K562 (cell line): ENCODE measurements at regions not wholly inside any gene's neighbourhood (a gene's known extent, or its start where the extent isn't known, plus 50 kb on each side); places are given as distances from the start of the nearest gene placed in this dataset.

Experiments used
- ARNT ChIP-seq, 2 experiments: fragments of 450-650 bp; IDR thresholded peaks; 2 replicates each; pipeline ENCODE4 v1.6.1; 2016; ENCODE audit warnings: mild to moderate bottlenecking in 1 of 2
- HNRNPH1 ChIP-seq: fragments of 200-400 bp; formaldehyde crosslinking; optimal IDR thresholded peaks from 2 replicates; pipeline ENCODE3; 2017; ENCODE audit warnings: low read depth, mild to moderate bottlenecking, low read length, moderate library complexity
- MBD2 ChIP-seq: sonication (generic); IDR thresholded peaks from 2 replicates; pipeline ENCODE4 v1.6.1; 2016; ENCODE audit warnings: low read depth, borderline replicate concordance
- NFE2 ChIP-seq: IDR thresholded peaks from 2 replicates; pipeline ENCODE4 v1.6.1; 2014; ENCODE audit warnings: antibody characterized with exemption, low read depth
- POLR2G ChIP-seq: fragments of 200-400 bp; formaldehyde crosslinking; IDR thresholded peaks from 2 replicates; pipeline ENCODE4 v1.6.1; 2017; ENCODE audit warnings: low read depth, mild to moderate bottlenecking, antibody characterized with exemption, low read length, moderate library complexity
- TAF9B ChIP-seq: fragments of 450-650 bp; IDR thresholded peaks from 2 replicates; pipeline ENCODE4 v1.6.1; 2018; ENCODE audit warnings: mild to moderate bottlenecking; ENCODE audit not compliant: partially characterized antibody
- TFE3 ChIP-seq: fragments of 450-650 bp; formaldehyde crosslinking; IDR thresholded peaks from 2 replicates; pipeline ENCODE4 v1.4.0; 2020; ENCODE audit warnings: mild to moderate bottlenecking, mixed read lengths
- TRIM25 ChIP-seq: fragments of 450-650 bp; IDR thresholded peaks from 2 replicates; pipeline ENCODE4 v1.7.0; 2016; ENCODE audit warnings: borderline replicate concordance
- ZNF263 ChIP-seq: sonication (generic); formaldehyde crosslinking; IDR thresholded peaks from 2 replicates; pipeline ENCODE4 v1.8.0; 2022; ENCODE audit warnings: mild to moderate bottlenecking, missing genetic modification reagents, borderline replicate concordance
- TF ChIP-seq, protein P1 (sequence below): fragments of 250-450 bp; sonication (Bioruptor Pico); IDR thresholded peaks from 2 replicates; pipeline ENCODE4 v1.8.0; 2022; ENCODE audit warnings: inconsistent platforms
- TF ChIP-seq, protein P2 (sequence below): sonication (generic); IDR thresholded peaks from 2 replicates; pipeline ENCODE4 v1.6.1; 2016
- TF ChIP-seq, protein P3 (sequence below): fragments of 250-450 bp; sonication (Bioruptor Pico); IDR thresholded peaks from 2 replicates; pipeline ENCODE4 v1.4.0; 2020; ENCODE audit warnings: mild to moderate bottlenecking, moderate library complexity
- TF ChIP-seq, protein P4 (sequence below): fragments of 250-450 bp; sonication (Bioruptor Pico); IDR thresholded peaks from 2 replicates; pipeline ENCODE4 v1.8.0; 2021; ENCODE audit warnings: borderline replicate concordance, mild to moderate bottlenecking, moderate library complexity; ENCODE audit not compliant: poor library complexity, severe bottlenecking
- TF ChIP-seq, protein P5 (sequence below): fragments of 250-450 bp; sonication (Bioruptor Pico); IDR thresholded peaks from 2 replicates; pipeline ENCODE4 v1.5.1; 2021; ENCODE audit warnings: mild to moderate bottlenecking

GRCh38 chr2:105669384-105669891, 75.3 kb upstream of the NCK2 start (continued):
- no peak for TF ChIP-seq MBD2
- 0 out of 4 replicates have a peak, but pooled peaks of 1 of the 2 experiments have one; percentile 37 for TF ChIP-seq ARNT (IDR thresholded peaks at IDR 0.05)
- TF ChIP-seq, protein P1, sequence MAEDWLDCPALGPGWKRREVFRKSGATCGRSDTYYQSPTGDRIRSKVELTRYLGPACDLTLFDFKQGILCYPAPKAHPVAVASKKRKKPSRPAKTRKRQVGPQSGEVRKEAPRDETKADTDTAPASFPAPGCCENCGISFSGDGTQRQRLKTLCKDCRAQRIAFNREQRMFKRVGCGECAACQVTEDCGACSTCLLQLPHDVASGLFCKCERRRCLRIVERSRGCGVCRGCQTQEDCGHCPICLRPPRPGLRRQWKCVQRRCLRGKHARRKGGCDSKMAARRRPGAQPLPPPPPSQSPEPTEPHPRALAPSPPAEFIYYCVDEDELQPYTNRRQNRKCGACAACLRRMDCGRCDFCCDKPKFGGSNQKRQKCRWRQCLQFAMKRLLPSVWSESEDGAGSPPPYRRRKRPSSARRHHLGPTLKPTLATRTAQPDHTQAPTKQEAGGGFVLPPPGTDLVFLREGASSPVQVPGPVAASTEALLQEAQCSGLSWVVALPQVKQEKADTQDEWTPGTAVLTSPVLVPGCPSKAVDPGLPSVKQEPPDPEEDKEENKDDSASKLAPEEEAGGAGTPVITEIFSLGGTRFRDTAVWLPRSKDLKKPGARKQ (CRISPR knock-in tag), result no peak
- TF ChIP-seq NFE2, result peak; percentile 44; the same call in 1 of the 2 replicates
- TF ChIP-seq, protein P2, sequence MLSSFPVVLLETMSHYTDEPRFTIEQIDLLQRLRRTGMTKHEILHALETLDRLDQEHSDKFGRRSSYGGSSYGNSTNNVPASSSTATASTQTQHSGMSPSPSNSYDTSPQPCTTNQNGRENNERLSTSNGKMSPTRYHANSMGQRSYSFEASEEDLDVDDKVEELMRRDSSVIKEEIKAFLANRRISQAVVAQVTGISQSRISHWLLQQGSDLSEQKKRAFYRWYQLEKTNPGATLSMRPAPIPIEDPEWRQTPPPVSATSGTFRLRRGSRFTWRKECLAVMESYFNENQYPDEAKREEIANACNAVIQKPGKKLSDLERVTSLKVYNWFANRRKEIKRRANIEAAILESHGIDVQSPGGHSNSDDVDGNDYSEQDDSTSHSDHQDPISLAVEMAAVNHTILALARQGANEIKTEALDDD, result no peak
- TF ChIP-seq TRIM25, result no peak
- TF ChIP-seq, protein P3, sequence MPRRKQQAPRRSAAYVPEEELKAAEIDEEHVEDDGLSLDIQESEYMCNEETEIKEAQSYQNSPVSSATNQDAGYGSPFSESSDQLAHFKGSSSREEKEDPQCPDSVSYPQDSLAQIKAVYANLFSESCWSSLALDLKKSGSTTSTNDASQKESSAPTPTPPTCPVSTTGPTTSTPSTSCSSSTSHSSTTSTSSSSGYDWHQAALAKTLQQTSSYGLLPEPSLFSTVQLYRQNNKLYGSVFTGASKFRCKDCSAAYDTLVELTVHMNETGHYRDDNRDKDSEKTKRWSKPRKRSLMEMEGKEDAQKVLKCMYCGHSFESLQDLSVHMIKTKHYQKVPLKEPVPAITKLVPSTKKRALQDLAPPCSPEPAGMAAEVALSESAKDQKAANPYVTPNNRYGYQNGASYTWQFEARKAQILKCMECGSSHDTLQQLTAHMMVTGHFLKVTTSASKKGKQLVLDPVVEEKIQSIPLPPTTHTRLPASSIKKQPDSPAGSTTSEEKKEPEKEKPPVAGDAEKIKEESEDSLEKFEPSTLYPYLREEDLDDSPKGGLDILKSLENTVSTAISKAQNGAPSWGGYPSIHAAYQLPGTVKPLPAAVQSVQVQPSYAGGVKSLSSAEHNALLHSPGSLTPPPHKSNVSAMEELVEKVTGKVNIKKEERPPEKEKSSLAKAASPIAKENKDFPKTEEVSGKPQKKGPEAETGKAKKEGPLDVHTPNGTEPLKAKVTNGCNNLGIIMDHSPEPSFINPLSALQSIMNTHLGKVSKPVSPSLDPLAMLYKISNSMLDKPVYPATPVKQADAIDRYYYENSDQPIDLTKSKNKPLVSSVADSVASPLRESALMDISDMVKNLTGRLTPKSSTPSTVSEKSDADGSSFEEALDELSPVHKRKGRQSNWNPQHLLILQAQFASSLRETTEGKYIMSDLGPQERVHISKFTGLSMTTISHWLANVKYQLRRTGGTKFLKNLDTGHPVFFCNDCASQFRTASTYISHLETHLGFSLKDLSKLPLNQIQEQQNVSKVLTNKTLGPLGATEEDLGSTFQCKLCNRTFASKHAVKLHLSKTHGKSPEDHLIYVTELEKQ (CRISPR knock-in tag), result no peak
- TF ChIP-seq, protein P4, sequence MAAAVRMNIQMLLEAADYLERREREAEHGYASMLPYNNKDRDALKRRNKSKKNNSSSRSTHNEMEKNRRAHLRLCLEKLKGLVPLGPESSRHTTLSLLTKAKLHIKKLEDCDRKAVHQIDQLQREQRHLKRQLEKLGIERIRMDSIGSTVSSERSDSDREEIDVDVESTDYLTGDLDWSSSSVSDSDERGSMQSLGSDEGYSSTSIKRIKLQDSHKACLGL (CRISPR knock-in tag), result no peak
- TF ChIP-seq HNRNPH1, result no peak
- TF ChIP-seq TAF9B, result no peak
- TF ChIP-seq, protein P5, sequence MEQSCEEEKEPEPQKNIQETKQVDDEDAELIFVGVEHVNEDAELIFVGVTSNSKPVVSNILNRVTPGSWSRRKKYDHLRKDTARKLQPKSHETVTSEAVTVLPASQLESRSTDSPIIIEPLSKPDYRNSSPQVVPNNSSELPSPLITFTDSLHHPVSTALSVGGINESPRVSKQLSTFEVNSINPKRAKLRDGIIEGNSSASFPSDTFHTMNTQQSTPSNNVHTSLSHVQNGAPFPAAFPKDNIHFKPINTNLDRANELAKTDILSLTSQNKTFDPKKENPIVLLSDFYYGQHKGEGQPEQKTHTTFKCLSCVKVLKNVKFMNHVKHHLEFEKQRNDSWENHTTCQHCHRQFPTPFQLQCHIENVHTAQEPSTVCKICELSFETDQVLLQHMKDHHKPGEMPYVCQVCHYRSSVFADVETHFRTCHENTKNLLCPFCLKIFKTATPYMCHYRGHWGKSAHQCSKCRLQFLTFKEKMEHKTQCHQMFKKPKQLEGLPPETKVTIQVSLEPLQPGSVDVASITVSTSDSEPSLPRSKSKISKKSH, result no peak
- TF ChIP-seq TFE3, result no peak
- no peak for TF ChIP-seq ZNF263 (CRISPR knock-in tag)
- no peak for TF ChIP-seq POLR2G
